Osteocyte (in vitro differentiated cells): ENCODE measurements at regions not wholly inside any gene's neighbourhood (a gene's known extent, or its start where the extent isn't known, plus 50 kb on each side); places are given as distances from the start of the nearest gene placed in this dataset.
A peak's percentile ranks its signal among the peaks of the same experiment; 100 is the strongest.

Source experiments
- DNase-seq: peaks from one replicate; pipeline ENCODE4 v3.0.0; 2021; ENCODE audit warnings: mixed read lengths; ENCODE audit not compliant: unreplicated experiment; ENCODE audit errors: extremely low spot score
- H3K27ac Mint-ChIP-seq: one replicate; pipeline ENCODE4 v1.8.0; 2021; ENCODE audit warnings: mild to moderate bottlenecking, mixed read lengths; ENCODE audit not compliant: unreplicated experiment
- H3K27me3 Mint-ChIP-seq: one replicate; pipeline ENCODE4 v1.8.0; 2021; ENCODE audit warnings: mixed read lengths; ENCODE audit not compliant: unreplicated experiment
- H3K36me3 Mint-ChIP-seq: one replicate; pipeline ENCODE4 v1.8.0; 2021; ENCODE audit warnings: mixed read lengths; ENCODE audit not compliant: unreplicated experiment
- H3K4me1 Mint-ChIP-seq: one replicate; pipeline ENCODE4 v1.8.0; 2021; ENCODE audit warnings: mixed read lengths; ENCODE audit not compliant: unreplicated experiment
- H3K4me3 Mint-ChIP-seq: one replicate; pipeline ENCODE4 v1.8.0; 2021; ENCODE audit warnings: mild to moderate bottlenecking, moderate library complexity, mixed read lengths; ENCODE audit not compliant: unreplicated experiment
- H3K9me3 Mint-ChIP-seq: one replicate; pipeline ENCODE4 v1.8.0; 2021; ENCODE audit warnings: mixed read lengths; ENCODE audit not compliant: unreplicated experiment
- TF ChIP-seq, protein P1 (sequence below): fragments of 200-600 bp; sonication (generic); IDR thresholded peaks from 2 replicates; pipeline ENCODE4 v1.5.0; 2021; ENCODE audit warnings: antibody characterized with exemption, mild to moderate bottlenecking, moderate library complexity

DNA sequence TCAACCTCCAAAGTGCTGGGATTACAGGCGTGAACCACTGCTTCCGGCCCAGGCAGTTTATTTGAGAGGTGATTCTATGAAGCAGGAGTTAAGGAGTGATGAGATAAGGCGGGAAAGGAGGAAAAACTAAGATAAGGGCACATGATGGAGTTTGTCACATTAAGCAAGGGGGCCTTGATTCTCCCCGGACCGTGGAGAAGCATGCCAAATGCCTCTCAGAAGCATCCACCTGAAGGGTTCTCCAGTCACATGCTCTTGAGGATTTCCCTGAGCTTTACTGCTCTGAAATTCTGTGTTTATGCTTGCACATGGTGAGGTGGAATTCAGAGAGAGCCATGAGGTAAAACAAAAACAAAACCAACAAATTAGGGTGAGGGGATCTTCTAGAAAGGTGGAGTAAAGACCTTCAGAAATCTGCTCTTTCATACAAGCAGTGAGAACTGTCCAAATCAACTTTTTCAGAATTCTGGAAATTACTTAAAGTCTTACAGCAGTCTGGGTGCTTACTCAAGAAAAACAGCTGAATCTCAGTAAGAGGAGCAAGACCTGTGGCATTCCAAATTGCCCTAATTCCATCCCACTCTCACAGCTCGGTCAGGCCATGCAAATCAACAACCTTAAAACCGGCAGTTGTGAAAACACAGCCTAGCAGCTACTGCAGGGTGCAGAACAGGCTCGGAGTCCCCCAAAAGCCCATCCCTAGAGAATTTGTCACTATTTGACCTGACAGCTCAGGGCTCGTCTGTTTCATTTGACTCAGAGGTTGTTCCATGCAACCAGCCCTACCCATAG lies 69.1 kb upstream of the CTLA4 start:
- TF ChIP-seq, protein P1, sequence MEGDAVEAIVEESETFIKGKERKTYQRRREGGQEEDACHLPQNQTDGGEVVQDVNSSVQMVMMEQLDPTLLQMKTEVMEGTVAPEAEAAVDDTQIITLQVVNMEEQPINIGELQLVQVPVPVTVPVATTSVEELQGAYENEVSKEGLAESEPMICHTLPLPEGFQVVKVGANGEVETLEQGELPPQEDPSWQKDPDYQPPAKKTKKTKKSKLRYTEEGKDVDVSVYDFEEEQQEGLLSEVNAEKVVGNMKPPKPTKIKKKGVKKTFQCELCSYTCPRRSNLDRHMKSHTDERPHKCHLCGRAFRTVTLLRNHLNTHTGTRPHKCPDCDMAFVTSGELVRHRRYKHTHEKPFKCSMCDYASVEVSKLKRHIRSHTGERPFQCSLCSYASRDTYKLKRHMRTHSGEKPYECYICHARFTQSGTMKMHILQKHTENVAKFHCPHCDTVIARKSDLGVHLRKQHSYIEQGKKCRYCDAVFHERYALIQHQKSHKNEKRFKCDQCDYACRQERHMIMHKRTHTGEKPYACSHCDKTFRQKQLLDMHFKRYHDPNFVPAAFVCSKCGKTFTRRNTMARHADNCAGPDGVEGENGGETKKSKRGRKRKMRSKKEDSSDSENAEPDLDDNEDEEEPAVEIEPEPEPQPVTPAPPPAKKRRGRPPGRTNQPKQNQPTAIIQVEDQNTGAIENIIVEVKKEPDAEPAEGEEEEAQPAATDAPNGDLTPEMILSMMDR: no peak
- Mint-ChIP-seq H3K27me3 (no peaks in the 10 kb centered on the region), H3K9me3 (peaks cover 8% of the 10 kb centered on the region), H3K4me1 (peaks cover 20% of the 10 kb centered on the region), H3K4me3 (no peak overlapping the region), H3K36me3 (no peaks in the 10 kb centered on the region), H3K27ac (no peak overlapping the region)
- DNase-seq: no peak

DNA sequence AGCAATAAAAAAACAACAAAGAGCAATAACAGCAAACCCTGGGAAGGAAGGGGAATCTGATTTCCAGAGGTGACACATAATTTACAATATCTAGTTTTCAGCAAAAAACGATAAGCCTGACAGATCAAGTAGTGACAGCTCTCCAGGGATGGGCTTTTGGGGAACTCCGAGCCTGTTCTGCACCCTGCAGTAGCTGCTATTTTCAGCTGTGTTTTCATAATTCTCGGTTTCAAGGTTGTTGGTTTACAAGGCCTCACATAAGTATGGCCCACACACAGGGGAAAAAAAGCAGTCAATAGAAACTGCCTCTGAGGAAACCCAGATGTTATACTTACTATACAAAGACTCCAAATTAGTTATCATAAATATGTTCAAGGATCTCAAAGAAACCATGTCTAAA lies 67.7 kb upstream of the CTLA4 start:
- Mint-ChIP-seq H3K4me3 (no peak overlapping the region), H3K9me3 (peaks cover 8% of the 10 kb centered on the region), H3K27ac (no peak overlapping the region), H3K27me3 (no peaks in the 10 kb centered on the region), H3K36me3 (peaks cover 3% of the 10 kb centered on the region), H3K4me1 (peaks cover 33% of the 10 kb centered on the region)
- TF ChIP-seq, protein P1: no peak
- DNase-seq: no peak

DNA sequence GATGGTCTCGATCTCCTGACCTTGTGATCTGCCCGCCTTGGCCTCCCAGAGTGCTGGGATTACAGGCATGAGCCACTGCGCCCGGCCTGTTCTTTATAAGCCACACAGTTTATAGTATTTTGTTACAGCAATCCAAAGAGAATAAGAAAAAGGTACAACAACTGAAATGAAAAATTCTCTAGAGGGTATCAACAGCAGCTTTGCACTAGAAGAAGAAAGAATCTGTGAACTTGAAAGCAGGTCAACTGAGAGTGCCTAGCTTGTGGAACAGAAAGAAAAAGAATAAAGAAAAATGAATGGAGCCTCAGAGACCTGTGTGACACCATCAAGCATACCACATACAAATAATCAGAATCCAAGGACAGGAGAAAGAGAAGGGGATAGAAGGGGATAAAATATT lies 66.8 kb upstream of the CTLA4 start:
- Mint-ChIP-seq H3K27ac (no peak overlapping the region), H3K27me3 (no peaks in the 10 kb centered on the region), H3K4me1 (peaks cover 36% of the 10 kb centered on the region), H3K9me3 (peaks cover 8% of the 10 kb centered on the region), H3K36me3 (peaks cover 3% of the 10 kb centered on the region), H3K4me3 (no peak overlapping the region)
- TF ChIP-seq, protein P1: no peak
- no peak for DNase-seq

DNA sequence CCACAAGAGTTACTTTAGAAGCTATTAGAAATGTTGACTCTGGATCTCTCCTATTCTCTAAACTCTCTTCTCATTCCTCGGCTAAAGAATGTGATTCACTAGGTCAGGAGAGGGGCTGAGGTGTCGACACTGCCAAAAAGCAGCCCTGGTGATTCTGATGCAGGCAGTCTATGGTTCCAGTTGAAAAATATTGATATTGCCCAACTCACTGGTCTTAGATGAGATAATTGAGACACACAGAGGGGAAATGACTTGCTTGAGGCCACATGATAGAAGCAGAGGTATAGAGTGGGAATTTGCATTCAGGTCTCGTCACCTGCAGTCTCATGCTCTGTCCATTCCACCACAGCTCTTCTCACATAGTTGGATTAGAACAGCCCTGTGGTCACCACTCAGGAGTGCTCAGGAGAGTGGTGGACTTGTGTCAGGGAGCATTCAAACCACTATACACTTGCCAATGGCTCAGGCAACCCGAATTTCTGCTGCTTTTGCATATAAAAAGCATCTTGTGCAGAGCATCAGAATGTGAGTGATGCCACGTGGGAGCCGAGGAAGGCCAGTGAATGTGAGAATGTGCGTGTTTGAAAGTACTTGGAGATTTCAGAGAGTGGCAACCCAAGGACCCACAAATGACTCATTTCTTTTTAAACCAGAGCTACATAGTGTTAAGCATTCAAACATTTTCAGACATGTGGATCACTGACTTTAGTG lies 65.1 kb upstream of the CTLA4 start:
- Mint-ChIP-seq H3K27me3 (no peaks in the 10 kb centered on the region), H3K27ac (peak overlapping the region; percentile 87), H3K9me3 (peaks cover 8% of the 10 kb centered on the region), H3K4me1 (peaks cover 46% of the 10 kb centered on the region), H3K36me3 (peaks cover 3% of the 10 kb centered on the region), H3K4me3 (no peak overlapping the region)
- TF ChIP-seq, protein P1: no peak
- DNase-seq: no peak

DNA sequence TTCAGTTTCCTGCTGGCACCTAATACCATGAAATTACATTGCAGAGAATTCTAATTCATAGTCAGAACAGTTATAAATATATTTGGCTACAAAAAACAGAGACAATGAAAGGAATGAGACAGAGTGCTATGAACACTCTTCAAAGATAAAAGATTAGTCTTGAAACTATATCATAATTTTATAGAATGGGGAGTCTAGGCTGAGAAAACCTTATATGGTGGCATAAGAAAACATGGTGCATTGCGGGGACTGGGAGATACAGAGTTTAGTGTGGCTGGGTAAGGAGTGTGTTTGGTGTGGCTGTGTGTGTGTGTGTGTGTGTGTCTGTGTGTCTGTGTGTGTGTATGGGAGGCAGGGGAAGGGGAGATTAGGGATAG lies 64.5 kb upstream of the CTLA4 start:
- Mint-ChIP-seq H3K9me3 (peaks cover 8% of the 10 kb centered on the region), H3K27me3 (no peaks in the 10 kb centered on the region), H3K4me1 (peaks cover 51% of the 10 kb centered on the region), H3K4me3 (peak overlapping the region; percentile 11), H3K27ac (peak overlapping the region; percentile 87), H3K36me3 (peaks cover 3% of the 10 kb centered on the region)
- DNase-seq: peak; percentile 19
- TF ChIP-seq, protein P1: no peak
